Mononuclear cell (primary cell): ENCODE measurements at regions not wholly inside any gene's neighbourhood (a gene's known extent, or its start where the extent isn't known, plus 50 kb on each side); places are given as distances from the start of the nearest gene placed in this dataset.
A peak's percentile ranks its signal among the peaks of the same experiment; 100 is the strongest.

ENCODE experiments used
- H3K27me3 ChIP-seq: 2 replicates; pipeline ENCODE4 v1.6.0; 2011; ENCODE audit warnings: low read length, control low read depth; ENCODE audit not compliant: insufficient read depth
- H3K4me1 ChIP-seq: 2 replicates; pipeline ENCODE4 v1.5.1; 2011; ENCODE audit warnings: mild to moderate bottlenecking, low read length, control low read depth; ENCODE audit not compliant: insufficient read depth
- H3K4me3 ChIP-seq: 2 replicates; pipeline ENCODE4 v1.5.1; 2011; ENCODE audit warnings: mild to moderate bottlenecking, low read length, moderate library complexity
- H3K9me3 ChIP-seq: 2 replicates; pipeline ENCODE4 v1.5.1; 2011; ENCODE audit warnings: low read depth, mild to moderate bottlenecking, control low read depth, low read length

DNA sequence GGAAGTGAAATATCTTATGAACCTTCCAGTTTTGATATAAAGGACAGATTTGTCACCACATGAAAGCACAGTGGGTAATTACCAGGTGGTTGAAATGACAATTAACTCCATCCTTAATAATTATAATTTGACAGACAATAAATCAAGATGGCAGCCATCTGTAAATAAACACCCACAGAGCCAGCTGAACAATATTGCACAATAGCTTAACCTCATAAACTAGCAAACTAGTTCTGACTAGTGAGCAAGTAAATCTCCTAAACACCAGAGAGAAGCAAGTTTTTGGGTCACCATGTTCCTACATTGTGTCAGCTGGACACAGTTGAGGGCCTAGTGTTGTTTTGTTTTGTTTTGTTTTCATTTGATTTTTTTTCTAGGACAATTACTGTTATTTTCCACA is 577.4 kb downstream of the ACTL7B start:
- no peaks in the 10 kb centered on the region for H3K27me3 ChIP-seq
- H3K4me1 ChIP-seq: no peaks in the 10 kb centered on the region
- no peak overlapping the region for H3K4me3 ChIP-seq
- no peaks in the 10 kb centered on the region for H3K9me3 ChIP-seq

DNA sequence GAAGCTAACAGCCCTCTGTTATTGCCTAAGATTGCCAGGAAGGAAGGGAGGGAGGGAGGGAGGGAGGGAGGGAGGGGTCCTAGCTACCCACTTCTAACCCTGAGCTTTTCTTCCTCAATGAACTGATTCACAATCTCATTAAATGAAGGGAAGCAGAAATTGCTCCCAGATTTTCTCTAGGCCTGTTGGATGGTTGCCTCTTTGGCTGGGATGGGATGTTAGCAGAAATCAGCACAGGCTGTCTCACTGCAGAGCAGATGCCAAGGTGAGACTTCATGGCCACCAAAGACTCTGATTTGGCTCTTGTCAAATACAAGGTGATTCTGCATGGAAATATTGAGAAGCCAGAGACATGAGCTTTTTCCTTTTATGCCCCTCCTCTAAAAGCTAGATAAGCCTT is 578.6 kb downstream of the ACTL7B start:
- no peaks in the 10 kb centered on the region for H3K9me3 ChIP-seq
- H3K27me3 ChIP-seq: no peaks in the 10 kb centered on the region
- no peak overlapping the region for H3K4me3 ChIP-seq
- peaks cover 2% of the 10 kb centered on the region for H3K4me1 ChIP-seq

DNA sequence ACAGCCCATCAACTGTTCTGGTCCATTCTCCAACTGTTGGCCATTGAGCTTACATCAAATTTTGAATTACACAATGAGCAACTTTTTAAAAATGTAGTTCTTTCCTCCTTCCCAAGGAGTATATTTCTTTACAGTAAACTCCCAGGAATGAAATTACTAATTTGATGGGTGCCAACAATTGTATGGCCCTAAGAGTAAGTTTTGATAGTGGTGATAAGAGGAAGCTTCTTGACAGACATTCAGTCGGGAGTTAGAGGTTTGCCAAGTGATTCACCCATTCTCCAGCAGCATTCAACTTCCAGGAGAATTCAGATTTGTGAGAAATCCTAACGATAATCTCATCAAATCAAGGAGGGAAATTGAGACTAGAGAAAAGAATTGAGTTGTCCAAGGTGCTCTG is 579.9 kb downstream of the ACTL7B start:
- H3K27me3 ChIP-seq: no peaks in the 10 kb centered on the region
- peaks cover 8% of the 10 kb centered on the region for H3K4me1 ChIP-seq
- no peak overlapping the region for H3K4me3 ChIP-seq
- H3K9me3 ChIP-seq: no peaks in the 10 kb centered on the region

DNA sequence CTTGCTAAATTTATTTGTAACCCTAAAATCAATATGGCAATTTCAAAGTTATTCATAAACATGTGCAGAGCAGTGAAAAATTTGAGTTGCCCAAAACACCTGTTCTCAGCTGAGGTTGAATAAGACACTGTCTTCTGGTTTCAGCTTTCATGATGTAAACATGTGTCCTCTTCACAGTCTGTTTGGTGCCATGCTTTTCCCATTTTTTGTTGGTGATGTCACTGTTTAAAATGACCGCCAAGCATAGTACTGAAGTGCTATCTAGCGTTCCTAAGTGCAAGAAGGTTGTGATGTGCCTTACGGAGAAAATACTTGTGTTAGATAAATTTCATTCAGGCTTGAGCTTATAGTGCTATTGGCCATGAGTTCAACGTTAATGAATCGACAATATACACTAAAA is 580.8 kb downstream of the ACTL7B start:
- no peaks in the 10 kb centered on the region for H3K9me3 ChIP-seq
- H3K4me1 ChIP-seq: peaks cover 10% of the 10 kb centered on the region
- H3K27me3 ChIP-seq: no peaks in the 10 kb centered on the region
- no peak overlapping the region for H3K4me3 ChIP-seq

DNA sequence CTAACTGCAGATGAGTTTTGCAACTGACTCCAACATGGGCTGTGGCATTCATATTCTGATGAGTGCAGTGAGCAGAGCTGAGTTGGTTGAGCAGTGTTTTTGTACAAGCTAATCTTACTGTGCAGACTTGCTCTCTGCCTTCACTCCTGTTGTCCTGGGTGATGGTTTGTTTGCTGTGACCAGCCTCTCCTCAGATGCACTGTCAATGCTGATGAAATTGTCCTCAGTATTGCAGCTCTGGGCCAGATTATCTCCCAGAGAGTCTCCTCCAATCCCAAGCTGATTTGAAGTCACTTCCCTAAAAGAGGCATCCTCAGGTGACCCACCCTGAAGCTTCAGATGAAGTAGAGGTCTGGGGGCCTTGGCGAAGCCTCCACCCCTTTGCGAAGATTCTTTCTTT is 581.8 kb downstream of the ACTL7B start:
- H3K27me3 ChIP-seq: no peaks in the 10 kb centered on the region
- H3K9me3 ChIP-seq: no peaks in the 10 kb centered on the region
- H3K4me3 ChIP-seq: no peak overlapping the region
- peaks cover 20% of the 10 kb centered on the region for H3K4me1 ChIP-seq

DNA sequence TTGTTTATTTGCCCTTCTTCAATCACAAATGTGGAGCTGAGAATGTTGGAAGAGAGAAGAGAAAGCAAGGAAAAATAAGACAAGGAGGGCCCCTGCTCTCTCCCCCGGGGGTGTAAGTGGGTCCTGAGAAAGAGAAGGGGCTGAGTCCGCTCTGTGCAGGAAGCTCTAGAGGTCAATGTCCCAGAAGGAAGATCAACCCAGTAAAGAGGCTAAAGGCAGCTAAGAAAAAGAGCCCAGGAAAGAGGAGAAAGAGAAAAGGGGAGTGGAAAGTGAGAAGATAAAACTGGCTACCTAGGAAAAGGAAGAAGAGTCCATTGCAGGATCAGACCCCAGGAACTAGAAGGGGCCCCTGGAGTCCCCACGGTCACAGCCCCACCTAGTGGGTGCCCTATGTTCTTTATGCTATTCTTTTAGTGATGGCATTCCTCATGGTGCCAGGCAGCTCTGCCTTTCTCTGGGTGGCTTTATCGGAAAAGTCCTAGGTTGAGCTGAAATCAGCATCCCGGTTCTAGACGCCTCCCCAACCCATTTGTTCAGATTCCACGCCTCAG is 583.4 kb downstream of the ACTL7B start:
- Histone ChIP-seq H3K9me3 (no peaks in the 10 kb centered on the region), H3K4me3 (peak overlapping the region; percentile 23), H3K4me1 (peaks cover 23% of the 10 kb centered on the region), H3K27me3 (no peaks in the 10 kb centered on the region)

DNA sequence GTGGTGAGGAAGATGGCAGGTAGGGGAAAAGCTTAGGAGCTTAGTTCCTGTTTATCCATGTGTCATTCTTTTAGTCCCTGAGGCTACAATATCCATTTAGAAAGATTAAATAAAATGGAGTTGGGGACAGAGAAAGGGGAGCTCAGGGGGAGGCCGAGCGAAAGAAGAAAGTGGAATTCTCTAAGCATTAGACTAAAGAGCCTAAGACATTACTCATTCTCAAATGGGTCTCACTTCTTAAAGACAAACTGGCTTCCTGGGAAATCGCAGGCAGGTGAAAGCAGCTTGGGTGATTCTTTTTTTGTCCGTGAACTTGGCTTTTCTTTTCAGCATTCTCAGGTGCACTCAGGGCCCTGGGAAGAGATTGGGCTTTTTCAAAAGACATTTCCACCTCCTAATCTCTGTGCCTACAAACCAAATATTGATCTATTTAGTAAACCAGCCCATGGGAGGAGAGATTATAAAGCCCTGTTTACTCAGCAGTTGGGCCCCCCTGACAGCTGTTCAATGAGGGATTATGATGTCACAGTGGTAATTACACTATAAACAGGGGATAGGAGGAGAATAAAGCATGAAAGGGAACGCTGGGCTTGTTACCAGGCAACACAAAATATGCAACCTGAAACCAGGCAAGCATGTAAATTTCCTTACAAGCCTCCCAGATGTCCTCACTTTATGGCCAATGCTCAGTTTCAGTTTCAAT is 584.0 kb downstream of the ACTL7B start:
- no peaks in the 10 kb centered on the region for H3K27me3 ChIP-seq
- H3K4me1 ChIP-seq: peaks cover 23% of the 10 kb centered on the region
- H3K4me3 ChIP-seq: peak overlapping the region; percentile 23
- H3K9me3 ChIP-seq: no peaks in the 10 kb centered on the region

DNA sequence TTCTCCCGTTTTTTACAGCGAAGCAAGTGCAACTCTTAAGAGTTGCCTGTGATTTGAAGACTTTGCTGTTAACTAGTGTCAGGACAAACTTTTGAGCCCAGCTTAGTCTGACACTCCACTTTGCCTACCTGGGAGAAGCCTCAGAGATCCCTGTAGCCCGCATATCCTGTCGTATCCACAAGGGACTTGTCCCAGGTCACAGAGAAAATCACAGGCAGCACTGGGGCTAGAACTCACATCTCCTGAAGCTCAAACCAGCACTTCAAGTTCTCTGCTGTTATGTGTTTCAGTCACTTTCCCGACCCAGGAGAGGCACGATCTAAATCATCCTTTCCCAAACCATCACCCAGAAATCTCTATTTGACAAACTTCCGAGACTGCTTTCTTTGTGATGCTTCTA is 584.5 kb downstream of the ACTL7B start:
- Histone ChIP-seq H3K4me3 (no peak overlapping the region), H3K9me3 (no peaks in the 10 kb centered on the region), H3K27me3 (no peaks in the 10 kb centered on the region), H3K4me1 (peaks cover 23% of the 10 kb centered on the region)

DNA sequence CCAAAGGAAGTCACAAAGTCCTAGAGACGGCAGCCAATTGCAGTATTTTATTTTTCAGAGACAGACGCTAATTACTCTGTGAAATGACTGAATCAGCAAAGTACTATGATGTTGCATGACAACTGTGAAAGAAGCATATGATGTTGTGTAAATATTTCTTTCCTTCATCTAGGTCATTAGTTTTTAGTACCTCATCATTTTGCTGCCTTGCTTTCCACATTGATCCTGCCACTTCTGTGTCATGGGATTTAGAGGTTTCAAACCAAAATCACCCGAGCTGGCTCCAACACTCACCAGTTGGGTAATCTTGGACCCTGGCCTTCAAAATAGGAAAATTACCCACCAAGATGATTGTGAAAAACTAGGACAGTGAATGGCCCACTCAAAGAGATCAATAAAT is 585.2 kb downstream of the ACTL7B start:
- Histone ChIP-seq H3K4me1 (peaks cover 23% of the 10 kb centered on the region), H3K4me3 (no peak overlapping the region), H3K27me3 (no peaks in the 10 kb centered on the region), H3K9me3 (no peaks in the 10 kb centered on the region)

DNA sequence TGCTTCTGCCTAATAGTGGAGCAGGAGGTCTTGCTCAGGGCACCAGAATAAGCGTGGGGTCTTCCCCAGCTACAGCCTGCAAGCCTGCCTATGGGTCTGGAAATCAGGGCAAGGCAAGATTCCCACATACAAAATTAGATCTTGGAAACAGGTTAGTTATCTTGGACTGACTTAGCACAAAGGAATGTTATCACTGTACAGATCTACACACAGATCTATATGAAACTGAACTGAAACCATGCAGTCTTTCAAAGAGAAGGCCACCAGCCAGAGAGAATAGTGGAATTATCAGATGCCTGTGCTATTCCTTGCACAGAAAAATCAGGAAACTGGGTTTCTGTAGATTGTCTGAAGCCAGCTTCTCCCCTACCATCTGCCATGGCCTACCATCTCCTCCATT is 585.7 kb downstream of the ACTL7B start:
- H3K4me1 ChIP-seq: peaks cover 23% of the 10 kb centered on the region
- H3K4me3 ChIP-seq: no peak overlapping the region
- no peaks in the 10 kb centered on the region for H3K27me3 ChIP-seq
- no peaks in the 10 kb centered on the region for H3K9me3 ChIP-seq

DNA sequence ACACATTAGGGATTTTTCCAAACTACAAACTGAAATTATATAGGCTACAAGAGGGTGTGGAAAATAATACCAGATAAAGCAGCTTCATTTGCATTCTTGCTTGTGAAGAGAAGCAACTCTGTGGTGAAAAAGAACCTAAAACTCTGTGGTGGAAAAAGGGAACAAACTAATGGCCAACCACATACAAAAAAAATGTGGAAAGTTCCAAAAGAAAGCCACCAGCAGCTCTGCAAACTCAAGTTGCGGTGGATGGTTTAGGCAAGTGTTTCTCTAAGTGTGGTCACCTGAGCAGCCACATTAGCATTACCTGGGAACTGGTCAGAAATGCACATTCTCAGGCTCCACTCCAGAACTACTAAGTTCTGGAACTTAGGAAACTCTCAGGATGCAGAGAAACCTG is 586.4 kb downstream of the ACTL7B start:
- Histone ChIP-seq H3K27me3 (no peaks in the 10 kb centered on the region), H3K9me3 (no peaks in the 10 kb centered on the region), H3K4me3 (no peak overlapping the region)

DNA sequence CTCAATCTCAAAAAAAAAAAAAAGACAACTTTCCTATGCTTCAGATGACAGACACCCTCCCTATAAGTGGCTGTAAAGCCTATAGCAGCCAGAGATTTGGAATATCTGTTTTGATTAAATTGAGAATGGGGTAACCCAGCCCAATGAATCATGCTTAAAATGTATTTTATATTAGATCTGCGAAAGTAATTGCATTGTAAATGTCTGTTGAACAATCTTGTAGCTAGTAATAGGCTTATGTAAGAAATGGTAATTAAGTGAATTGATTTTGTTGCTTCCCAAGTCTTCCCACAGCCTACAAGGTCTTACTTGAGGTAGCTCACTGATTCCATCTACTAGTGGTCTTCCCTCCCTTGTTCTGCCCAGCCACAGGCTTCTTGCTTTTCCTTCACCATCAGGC is 590.7 kb downstream of the ACTL7B start:
- Histone ChIP-seq H3K27me3 (no peaks in the 10 kb centered on the region), H3K4me1 (peaks cover 22% of the 10 kb centered on the region), H3K4me3 (no peak overlapping the region), H3K9me3 (no peaks in the 10 kb centered on the region)

More for the DNA sequence above, 586.4 kb downstream of the ACTL7B start:
- peaks cover 27% of the 10 kb centered on the region for H3K4me1 ChIP-seq

DNA sequence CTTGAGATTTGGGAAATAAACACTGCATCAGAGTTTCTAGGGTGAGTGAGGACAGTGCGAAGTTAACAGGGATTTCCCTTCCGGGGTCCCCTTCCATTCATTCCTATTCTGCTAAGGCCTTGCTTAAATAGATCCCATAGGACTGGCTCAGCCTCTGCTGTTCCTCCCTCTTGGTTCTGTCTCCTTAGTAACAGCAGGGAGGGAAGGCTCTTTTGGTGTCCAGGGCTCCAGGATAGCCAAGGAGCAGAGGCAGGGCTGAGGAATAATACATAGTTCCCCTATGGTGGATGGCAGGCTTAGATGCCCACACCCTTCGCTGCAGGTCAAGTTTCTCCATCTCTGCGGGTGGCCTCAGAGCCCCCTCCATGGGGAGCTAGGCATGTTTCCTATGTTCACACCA is 591.7 kb downstream of the ACTL7B start:
- Histone ChIP-seq H3K4me1 (peaks cover 12% of the 10 kb centered on the region), H3K27me3 (no peaks in the 10 kb centered on the region), H3K4me3 (no peak overlapping the region), H3K9me3 (no peaks in the 10 kb centered on the region)

DNA sequence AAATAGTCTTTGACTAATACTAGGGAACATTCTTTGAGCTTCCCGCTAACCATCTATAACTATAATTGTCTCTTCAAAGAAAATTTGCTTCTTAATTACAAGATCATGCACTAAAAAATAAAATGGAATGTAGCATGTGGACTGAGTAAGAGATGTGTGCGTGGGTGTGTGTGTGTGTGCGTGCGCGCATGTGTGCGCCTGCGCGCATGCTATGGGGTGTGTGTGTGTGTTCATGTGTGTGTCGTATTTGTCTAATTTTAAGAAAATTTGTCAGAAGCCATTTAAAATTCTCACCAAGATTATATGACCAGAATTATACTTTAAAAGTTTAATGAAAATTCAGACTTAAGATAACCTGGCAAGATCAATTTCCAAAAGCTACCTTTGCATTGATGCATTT is 593.0 kb downstream of the ACTL7B start:
- H3K9me3 ChIP-seq: no peaks in the 10 kb centered on the region
- no peaks in the 10 kb centered on the region for H3K27me3 ChIP-seq
- peaks cover 8% of the 10 kb centered on the region for H3K4me1 ChIP-seq
- no peak overlapping the region for H3K4me3 ChIP-seq

DNA sequence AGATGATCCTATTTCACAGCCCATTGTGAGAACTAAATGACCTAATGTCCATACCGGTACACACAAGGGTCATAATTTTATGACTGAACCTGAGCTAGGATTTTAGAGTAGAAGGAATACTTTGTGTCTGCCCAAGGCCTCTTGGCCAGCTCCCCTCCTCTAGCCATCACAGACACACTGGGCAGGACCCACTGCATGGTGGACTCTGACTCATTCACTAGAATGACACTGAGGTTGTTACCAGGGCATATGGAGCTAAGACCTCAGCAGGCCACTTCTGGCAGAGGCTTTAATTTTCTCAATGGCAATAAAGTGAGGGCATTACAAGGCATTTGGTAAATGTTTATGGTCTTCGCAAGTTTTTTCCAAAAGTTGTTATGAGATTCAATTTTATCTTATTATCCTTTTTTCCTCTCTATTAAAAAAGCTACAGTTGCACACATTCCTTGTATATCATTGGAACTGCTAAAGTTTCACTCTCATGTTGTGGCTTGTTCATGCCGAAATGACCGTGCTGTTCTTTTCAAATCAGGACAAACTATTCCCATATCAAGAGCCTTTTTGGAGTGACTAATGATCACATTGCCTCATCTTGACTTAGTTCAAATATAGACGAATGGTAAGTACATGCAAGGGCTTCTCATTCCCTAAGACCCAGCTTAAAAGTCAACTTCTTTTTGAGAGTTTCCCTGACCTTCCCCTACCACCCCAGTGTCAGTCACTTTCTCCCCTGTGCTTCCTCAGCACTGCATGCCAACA is 595.7 kb downstream of the ACTL7B start:
- H3K4me3 ChIP-seq: no peak overlapping the region
- H3K9me3 ChIP-seq: no peaks in the 10 kb centered on the region
- peaks cover 8% of the 10 kb centered on the region for H3K4me1 ChIP-seq
- H3K27me3 ChIP-seq: no peaks in the 10 kb centered on the region

DNA sequence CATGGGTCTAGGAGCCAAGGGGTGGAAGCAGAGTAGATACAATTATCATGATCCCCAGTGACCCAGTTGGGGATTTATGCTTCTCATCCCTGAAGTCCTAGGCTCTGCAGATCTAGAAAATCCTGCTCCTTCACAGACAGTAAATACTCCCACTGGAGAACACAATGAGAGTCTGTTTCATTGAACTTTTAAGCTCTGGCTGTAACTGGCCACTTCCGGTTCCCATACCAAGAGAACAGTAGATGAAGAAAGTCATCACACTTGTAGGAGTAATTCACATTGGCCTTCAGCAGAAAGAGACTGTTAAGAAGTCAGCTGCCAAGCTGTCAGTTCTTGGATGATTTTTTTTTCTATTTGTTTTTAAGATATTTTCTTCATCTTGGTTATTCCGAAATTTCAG is 597.1 kb downstream of the ACTL7B start:
- no peaks in the 10 kb centered on the region for H3K27me3 ChIP-seq
- no peak overlapping the region for H3K4me3 ChIP-seq
- H3K4me1 ChIP-seq: no peaks in the 10 kb centered on the region
- no peaks in the 10 kb centered on the region for H3K9me3 ChIP-seq
